HL-60 (cell line): ENCODE measurements at regions not wholly inside any gene's neighbourhood (a gene's known extent, or its start where the extent isn't known, plus 50 kb on each side); places are given as distances from the start of the nearest gene placed in this dataset.

Experiments
- GABPA ChIP-seq: IDR thresholded peaks from 2 replicates; pipeline ENCODE4 v1.6.1; 2012; ENCODE audit warnings: low read depth
- TF ChIP-seq, protein P1 (sequence below): IDR thresholded peaks from one replicate; pipeline ENCODE4 v1.5.1; 2011; ENCODE audit warnings: low read length, control low read depth, inconsistent platforms; ENCODE audit not compliant: insufficient read depth

DNA sequence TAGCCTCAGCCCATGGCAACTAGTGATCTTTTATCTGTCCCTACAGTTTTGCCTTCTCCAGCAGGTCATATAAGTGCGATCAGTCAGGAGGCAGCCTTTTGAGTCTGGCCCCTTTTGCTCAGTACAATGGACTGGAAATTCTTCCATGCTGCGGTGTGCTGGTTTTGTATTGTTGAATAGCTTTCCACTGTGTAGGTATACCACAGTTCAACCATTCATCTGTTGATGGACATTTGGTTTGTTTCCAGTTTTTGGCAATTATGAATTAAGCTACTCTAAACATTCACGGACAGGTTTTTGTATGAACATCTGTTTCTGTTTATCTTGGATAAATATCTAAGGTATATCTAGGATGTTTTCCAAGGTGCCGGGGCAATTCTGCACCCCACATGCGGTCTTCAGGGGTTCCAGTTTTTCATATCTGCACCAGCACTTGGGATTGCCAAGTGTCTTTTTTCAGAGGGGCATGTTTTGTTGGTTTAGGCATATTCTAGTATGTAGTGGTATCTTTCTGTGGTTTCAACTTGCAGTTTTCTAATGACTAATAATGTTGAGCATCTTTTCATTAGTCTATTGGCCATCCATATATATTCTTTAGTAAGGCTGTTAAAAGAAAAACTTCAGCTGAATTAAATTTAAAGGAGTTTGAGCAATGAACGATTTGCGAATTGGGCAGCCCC lies 141.0 kb downstream of the TFAP2C start:
- TF ChIP-seq, protein P1, sequence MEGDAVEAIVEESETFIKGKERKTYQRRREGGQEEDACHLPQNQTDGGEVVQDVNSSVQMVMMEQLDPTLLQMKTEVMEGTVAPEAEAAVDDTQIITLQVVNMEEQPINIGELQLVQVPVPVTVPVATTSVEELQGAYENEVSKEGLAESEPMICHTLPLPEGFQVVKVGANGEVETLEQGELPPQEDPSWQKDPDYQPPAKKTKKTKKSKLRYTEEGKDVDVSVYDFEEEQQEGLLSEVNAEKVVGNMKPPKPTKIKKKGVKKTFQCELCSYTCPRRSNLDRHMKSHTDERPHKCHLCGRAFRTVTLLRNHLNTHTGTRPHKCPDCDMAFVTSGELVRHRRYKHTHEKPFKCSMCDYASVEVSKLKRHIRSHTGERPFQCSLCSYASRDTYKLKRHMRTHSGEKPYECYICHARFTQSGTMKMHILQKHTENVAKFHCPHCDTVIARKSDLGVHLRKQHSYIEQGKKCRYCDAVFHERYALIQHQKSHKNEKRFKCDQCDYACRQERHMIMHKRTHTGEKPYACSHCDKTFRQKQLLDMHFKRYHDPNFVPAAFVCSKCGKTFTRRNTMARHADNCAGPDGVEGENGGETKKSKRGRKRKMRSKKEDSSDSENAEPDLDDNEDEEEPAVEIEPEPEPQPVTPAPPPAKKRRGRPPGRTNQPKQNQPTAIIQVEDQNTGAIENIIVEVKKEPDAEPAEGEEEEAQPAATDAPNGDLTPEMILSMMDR = no peak
- TF ChIP-seq GABPA = no peak
